Astrocyte (in vitro differentiated cells and primary cell): ENCODE measurements at regions not wholly inside any gene's neighbourhood (a gene's known extent, or its start where the extent isn't known, plus 50 kb on each side); places are given as distances from the start of the nearest gene placed in this dataset.

Experiments
- DNase-seq: peaks from one replicate; pipeline ENCODE4 v3.0.0-alpha.2; 2010; ENCODE audit warnings: low read depth
- FAIRE-seq: peaks from 2 replicates; lab custom pipeline; 2011; peaks lifted over from hg19 to GRCh38; lab: Jason Lieb, UNC
- H2AFZ ChIP-seq: 2 replicates; pipeline ENCODE4 v1.6.0; 2012; ENCODE audit warnings: low read depth, low read length, inconsistent platforms
- H3K27ac ChIP-seq: 2 replicates; pipeline ENCODE4 v1.5.1; 2011; ENCODE audit warnings: low read depth, low read length, inconsistent platforms
- H3K27me3 ChIP-seq: 2 replicates; pipeline ENCODE4 v1.6.0; 2011; ENCODE audit warnings: low read length, inconsistent platforms; ENCODE audit not compliant: insufficient read depth
- H3K36me3 ChIP-seq: 2 replicates; pipeline ENCODE4 v1.5.1; 2011; ENCODE audit warnings: low read length, inconsistent platforms; ENCODE audit not compliant: insufficient read depth
- H3K4me1 ChIP-seq: 2 replicates; pipeline ENCODE4 v1.5.1; 2011; ENCODE audit warnings: low read length, inconsistent platforms; ENCODE audit not compliant: insufficient read depth
- H3K4me2 ChIP-seq: 2 replicates; pipeline ENCODE4 v1.6.0; 2012; ENCODE audit warnings: low read length, inconsistent platforms
- H3K4me3 ChIP-seq: 2 replicates; pipeline ENCODE4 v1.5.1; 2011; ENCODE audit warnings: low read depth, mild to moderate bottlenecking, low read length, inconsistent platforms; ENCODE audit not compliant: insufficient read depth
- H3K79me2 ChIP-seq: 2 replicates; pipeline ENCODE4 v1.6.0; 2012; ENCODE audit warnings: mild to moderate bottlenecking, low read length, inconsistent platforms; ENCODE audit not compliant: insufficient read depth
- H3K9ac ChIP-seq: 2 replicates; pipeline ENCODE4 v1.6.0; 2012; ENCODE audit warnings: mild to moderate bottlenecking, low read length, inconsistent platforms
- H3K9me3 ChIP-seq: 2 replicates; pipeline ENCODE4 v1.5.1; 2012; ENCODE audit warnings: low read depth, mild to moderate bottlenecking, low read length, inconsistent platforms; ENCODE audit not compliant: insufficient read depth
- H4K20me1 ChIP-seq: 2 replicates; pipeline ENCODE4 v1.6.0; 2012; ENCODE audit warnings: low read length, inconsistent platforms; ENCODE audit not compliant: insufficient read depth
- H3K27ac Mint-ChIP-seq: one replicate; pipeline ENCODE4 v1.8.0; 2021; ENCODE audit warnings: mild to moderate bottlenecking, mixed read lengths; ENCODE audit not compliant: unreplicated experiment
- H3K27me3 Mint-ChIP-seq: one replicate; pipeline ENCODE4 v1.8.0; 2021; ENCODE audit warnings: low read depth, mixed read lengths; ENCODE audit not compliant: unreplicated experiment
- H3K36me3 Mint-ChIP-seq: one replicate; pipeline ENCODE4 v1.8.0; 2021; ENCODE audit warnings: low read depth, mixed read lengths; ENCODE audit not compliant: unreplicated experiment
- H3K4me1 Mint-ChIP-seq: one replicate; pipeline ENCODE4 v1.8.0; 2021; ENCODE audit warnings: low read depth, mixed read lengths; ENCODE audit not compliant: unreplicated experiment
- H3K4me3 Mint-ChIP-seq: one replicate; pipeline ENCODE4 v1.8.0; 2021; ENCODE audit warnings: mild to moderate bottlenecking, moderate library complexity, mixed read lengths; ENCODE audit not compliant: unreplicated experiment
- H3K9me3 Mint-ChIP-seq: one replicate; pipeline ENCODE4 v1.8.0; 2021; ENCODE audit warnings: mild to moderate bottlenecking, mixed read lengths; ENCODE audit not compliant: unreplicated experiment
- CTCF ChIP-seq: IDR thresholded peaks from 2 replicates; pipeline ENCODE4 v1.5.1; 2011; ENCODE audit warnings: low read depth, mild to moderate bottlenecking, inconsistent platforms, low read length, moderate library complexity; ENCODE audit not compliant: insufficient read depth
- EZH2 ChIP-seq: IDR thresholded peaks from 2 replicates; pipeline ENCODE4 v1.6.1; 2012; ENCODE audit warnings: mild to moderate bottlenecking, low read length, inconsistent platforms; ENCODE audit not compliant: insufficient read depth

GRCh38 chr13:89468081-89468480 lies 1796.9 kb downstream of the SLITRK5 start:
- no peaks in the 10 kb centered on the region for H3K27me3 ChIP-seq
- H3K79me2 ChIP-seq, result no peaks in the 10 kb centered on the region
- no peak overlapping the region for H3K9ac ChIP-seq
- Mint-ChIP-seq H3K27me3 (no peaks in the 10 kb centered on the region), H3K4me1 (peaks cover 11% of the 10 kb centered on the region), H3K36me3 (no peaks in the 10 kb centered on the region), H3K9me3 (peaks cover 4% of the 10 kb centered on the region), H3K27ac (no peak overlapping the region), H3K4me3 (no peak overlapping the region)
- H2AFZ ChIP-seq, result no peak overlapping the region
- no peaks in the 10 kb centered on the region for H4K20me1 ChIP-seq
- no peak overlapping the region for H3K4me2 ChIP-seq
- H3K4me1 ChIP-seq, result no peaks in the 10 kb centered on the region
- no peaks in the 10 kb centered on the region for H3K36me3 ChIP-seq
- no peak overlapping the region for H3K27ac ChIP-seq
- no peaks in the 10 kb centered on the region for H3K9me3 ChIP-seq
- FAIRE-seq (no peak), DNase-seq (no peak)
- TF ChIP-seq EZH2, result no peak
- TF ChIP-seq CTCF, result no peak
- H3K4me3 ChIP-seq, result no peak overlapping the region

GRCh38 chr13:89470901-89471300 lies 1799.7 kb downstream of the SLITRK5 start:
- no peak overlapping the region for H3K27ac Mint-ChIP-seq
- TF ChIP-seq CTCF (no peak), EZH2 (no peak)
- FAIRE-seq (no peak), DNase-seq (no peak)
- H3K4me1 Mint-ChIP-seq, result no peaks in the 10 kb centered on the region
- H3K27me3 Mint-ChIP-seq, result no peaks in the 10 kb centered on the region
- Histone ChIP-seq H3K27me3 (no peaks in the 10 kb centered on the region), H3K9me3 (no peaks in the 10 kb centered on the region), H3K79me2 (no peaks in the 10 kb centered on the region), H4K20me1 (no peaks in the 10 kb centered on the region), H3K36me3 (no peaks in the 10 kb centered on the region), H3K4me1 (no peaks in the 10 kb centered on the region), H3K9ac (no peak overlapping the region), H3K4me2 (no peak overlapping the region), H3K27ac (no peak overlapping the region), H2AFZ (no peak overlapping the region), H3K4me3 (no peak overlapping the region)
- H3K36me3 Mint-ChIP-seq, result no peaks in the 10 kb centered on the region
- H3K4me3 Mint-ChIP-seq, result no peak overlapping the region
- peaks cover 14% of the 10 kb centered on the region for H3K9me3 Mint-ChIP-seq

- H3K36me3 ChIP-seq, result no peaks in the 10 kb centered on the region
- H3K9me3 Mint-ChIP-seq, result peaks cover 17% of the 10 kb centered on the region
- H3K4me3 Mint-ChIP-seq, result no peak overlapping the region
- no peaks in the 10 kb centered on the region for H3K9me3 ChIP-seq
- H3K4me1 Mint-ChIP-seq, result no peaks in the 10 kb centered on the region
- H3K27ac Mint-ChIP-seq, result no peak overlapping the region
- no peak for FAIRE-seq
- H3K4me1 ChIP-seq, result no peaks in the 10 kb centered on the region
- H3K79me2 ChIP-seq, result no peaks in the 10 kb centered on the region
- no peaks in the 10 kb centered on the region for H4K20me1 ChIP-seq
- H2AFZ ChIP-seq, result no peak overlapping the region
- no peaks in the 10 kb centered on the region for H3K27me3 Mint-ChIP-seq
- H3K4me3 ChIP-seq, result no peak overlapping the region
- no peak overlapping the region for H3K27ac ChIP-seq
- DNase-seq, result no peak
- TF ChIP-seq CTCF, result no peak
- TF ChIP-seq EZH2, result no peak
- H3K4me2 ChIP-seq, result no peak overlapping the region
- no peaks in the 10 kb centered on the region for H3K36me3 Mint-ChIP-seq
- H3K9ac ChIP-seq, result no peak overlapping the region
- H3K27me3 ChIP-seq, result no peaks in the 10 kb centered on the region
Observed at GRCh38 chr13:89474432-89474831, 1803.3 kb downstream of the SLITRK5 start.
